K562 (cell line): ENCODE measurements at regions not wholly inside any gene's neighbourhood (a gene's known extent, or its start where the extent isn't known, plus 50 kb on each side); places are given as distances from the start of the nearest gene placed in this dataset.

Experiments
- FUS ChIP-seq: fragments of 200-400 bp; formaldehyde crosslinking; optimal IDR thresholded peaks from 2 replicates; pipeline ENCODE3; 2017; ENCODE audit warnings: low read depth, low read length
- HDAC8 ChIP-seq: fragments of 450-650 bp; IDR thresholded peaks from 2 replicates; pipeline ENCODE4 v1.6.1; 2016; ENCODE audit warnings: mild to moderate bottlenecking, missing genetic modification characterization, moderate library complexity, missing compliant biosample characterization
- IRF2 ChIP-seq: sonication (generic); formaldehyde crosslinking; IDR thresholded peaks from 2 replicates; pipeline ENCODE4 v1.8.1; 2022; ENCODE audit warnings: mild to moderate bottlenecking, missing genetic modification reagents
- KDM5B ChIP-seq: fragments of 200-600 bp; sonication (generic); IDR thresholded peaks from 2 replicates; pipeline ENCODE4 v1.6.1; 2012; ENCODE audit warnings: low read depth, mild to moderate bottlenecking, moderate library complexity, low read length, control low read depth, inconsistent platforms; ENCODE audit not compliant: insufficient replicate concordance
- MAX ChIP-seq: sonication (generic); formaldehyde crosslinking; IDR thresholded peaks from 2 replicates; pipeline ENCODE4 v1.9.0; 2022; ENCODE audit warnings: mild to moderate bottlenecking, missing genetic modification reagents
- POLR2A ChIP-seq: fragments of 450-650 bp; conservative IDR thresholded peaks from 2 replicates; pipeline ENCODE4 v1.6.1; 2016
- RAD21 ChIP-seq, 2 experiments: fragments of 250-450 bp in 1 of 2; fragments of 450-650 bp in 1 of 2; sonication (Bioruptor Pico) in 1 of 2; formaldehyde crosslinking in 1 of 2; IDR thresholded peaks in 1 of 2; conservative IDR thresholded peaks in 1 of 2; 2 replicates each; pipeline versions ENCODE4 v1.4.0 to v1.8.0; 2020 to 2022; ENCODE audit warnings: mild to moderate bottlenecking in 2 of 2, moderate library complexity in 1 of 2
- TCF7L2 ChIP-seq: fragments of 150-350 bp; IDR thresholded peaks from 2 replicates; pipeline ENCODE4 v1.6.1; 2016; ENCODE audit warnings: low read depth, mild to moderate bottlenecking, low read length, moderate library complexity
- THRB ChIP-seq: fragments of 450-650 bp; formaldehyde crosslinking; conservative IDR thresholded peaks from 2 replicates; pipeline ENCODE4 v1.4.0; 2022; ENCODE audit warnings: mild to moderate bottlenecking, missing genetic modification characterization
- XRCC4 ChIP-seq: IDR thresholded peaks from one replicate; pipeline ENCODE4 v1.6.1; 2011; ENCODE audit not compliant: insufficient read depth, insufficient read length; ENCODE audit errors: extremely low read depth
- ZBTB43 ChIP-seq: sonication (generic); formaldehyde crosslinking; IDR thresholded peaks from 2 replicates; pipeline ENCODE4 v1.8.0; 2023; ENCODE audit warnings: mild to moderate bottlenecking, missing genetic modification reagents

- TF ChIP-seq MAX (CRISPR knock-in tag): no peak
- TF ChIP-seq ZBTB43 (CRISPR knock-in tag): no peak
- no peak for TF ChIP-seq KDM5B
- no peak for TF ChIP-seq FUS
- TF ChIP-seq TCF7L2: no peak
- no peak for TF ChIP-seq RAD21 (CRISPR knock-in tag; conservative IDR thresholded peaks at IDR 0.05 in 1 of 2, IDR thresholded peaks at IDR 0.05 in 1 of 2)
- TF ChIP-seq HDAC8 (tag): no peak
- no peak for TF ChIP-seq IRF2 (CRISPR knock-in tag)
- no peak for TF ChIP-seq THRB (CRISPR knock-in tag)
- no peak for TF ChIP-seq POLR2A
- TF ChIP-seq XRCC4: no peak
Observed at GRCh38 chr22:48057116-48057835, 1294.8 kb downstream of the TBC1D22A start.
